GM19438 (cell line): ENCODE measurements at regions not wholly inside any gene's neighbourhood (a gene's known extent, or its start where the extent isn't known, plus 50 kb on each side); places are given as distances from the start of the nearest gene placed in this dataset.
A peak's percentile ranks its signal among the peaks of the same experiment; 100 is the strongest.
"Not testable (repeated sequence)": the region's sequence is repeated elsewhere in the genome, so short reads cannot be mapped to it uniquely, and the experiment has no call there.

Experiments
- ATAC-seq: cut with Tn5 transposase; IDR thresholded peaks from one replicate; pipeline ENCODE4 v1.9.1; 2021; ENCODE audit warnings: low read depth; ENCODE audit not compliant: unreplicated experiment

DNA sequence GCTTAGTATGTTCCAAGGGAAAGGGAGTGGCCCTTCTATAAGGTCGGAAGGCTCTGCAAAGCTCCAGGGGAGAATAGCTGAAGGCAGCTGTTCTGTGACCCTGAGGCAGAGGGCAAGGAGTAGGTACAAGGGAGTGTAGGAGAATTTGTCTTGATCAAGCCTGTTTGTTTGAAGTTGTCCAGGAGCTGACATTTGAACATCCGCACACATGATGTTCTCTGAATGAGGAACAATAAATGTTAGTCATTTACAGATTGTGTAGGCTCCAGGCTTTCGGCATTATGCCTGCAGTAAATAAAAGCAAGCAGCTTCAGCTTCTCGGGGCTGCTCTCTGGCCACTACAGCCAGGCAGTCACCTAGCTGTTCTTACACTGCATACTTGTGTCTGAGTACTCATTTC is 52.7 kb downstream of the CTAGE6 start:
- ATAC-seq, result not testable (repeated sequence)

DNA sequence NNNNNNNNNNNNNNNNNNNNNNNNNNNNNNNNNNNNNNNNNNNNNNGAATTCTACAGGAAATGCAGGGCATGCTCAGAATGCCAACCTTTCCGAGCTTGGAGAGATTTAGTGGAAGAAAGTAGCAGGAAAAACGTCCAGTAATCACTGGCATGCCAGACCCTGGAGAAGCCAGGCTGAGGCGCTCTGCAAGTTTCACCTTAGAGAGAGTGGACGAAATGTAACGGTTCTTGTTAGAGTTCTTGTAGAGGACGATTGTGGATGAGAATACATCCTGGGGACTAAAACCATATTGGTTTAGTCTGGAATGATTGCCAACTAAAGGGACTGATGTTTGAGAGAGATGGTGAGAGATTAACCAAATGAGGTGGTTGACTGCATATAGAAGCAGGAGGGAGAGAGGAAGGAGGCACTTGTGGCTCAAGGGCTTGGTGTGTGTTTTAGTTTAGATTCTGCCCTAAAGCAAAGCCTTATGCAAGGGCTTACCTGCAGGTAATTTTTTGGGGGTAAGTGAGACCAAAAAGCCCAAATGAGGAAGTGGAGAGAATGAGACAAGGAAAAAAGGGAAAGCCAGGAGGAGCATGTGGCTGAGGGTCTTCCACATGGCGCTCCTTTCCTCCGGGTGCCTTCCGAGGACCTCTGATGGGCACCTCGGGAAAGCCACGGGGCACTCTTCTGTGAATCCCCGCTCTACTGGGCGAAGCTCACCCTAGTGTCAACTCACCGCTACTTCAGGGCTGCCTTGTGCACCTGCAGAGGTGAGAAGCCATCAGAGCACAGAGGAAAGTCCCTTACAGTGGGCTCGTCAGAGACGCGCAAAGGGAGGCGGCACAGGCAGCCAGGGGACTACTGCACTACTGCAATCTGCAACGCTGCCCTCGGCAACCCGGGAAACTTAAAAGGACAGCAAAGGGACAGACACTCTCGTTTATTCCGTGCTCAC is 56.5 kb downstream of the CTAGE6 start:
- peak; percentile 98 for ATAC-seq
